HG03457 (cell line): ENCODE measurements at regions not wholly inside any gene's neighbourhood (a gene's known extent, or its start where the extent isn't known, plus 50 kb on each side); places are given as distances from the start of the nearest gene placed in this dataset.
"Not testable (repeated sequence)": the region's sequence is repeated elsewhere in the genome, so short reads cannot be mapped to it uniquely, and the experiment has no call there.

ENCODE experiments used
- ATAC-seq: cut with Tn5 transposase; IDR thresholded peaks from one replicate; pipeline ENCODE4 v1.9.1; 2021; ENCODE audit warnings: moderate number of reproducible peaks; ENCODE audit not compliant: unreplicated experiment

GRCh38 chr15:35211240-35211902 lies 126.3 kb upstream of the NANOGP8 start:
- ATAC-seq = no peak

GRCh38 chr15:35210370-35210769 lies 125.3 kb upstream of the NANOGP8 start:
- no peak for ATAC-seq

GRCh38 chr15:35209838-35210237 lies 124.7 kb upstream of the NANOGP8 start:
- ATAC-seq = no peak

- ATAC-seq = no peak
These were observed 123.3 kb upstream of the NANOGP8 start for GRCh38 chr15:35208353-35208752.

- no peak for ATAC-seq
These were observed 121.1 kb upstream of the NANOGP8 start for GRCh38 chr15:35206060-35206675.

- ATAC-seq = no peak
These were observed 113.1 kb upstream of the NANOGP8 start for GRCh38 chr15:35198197-35198596.

- no peak for ATAC-seq
These were observed 112.7 kb upstream of the NANOGP8 start for GRCh38 chr15:35197754-35198153.

GRCh38 chr15:35197306-35197705 lies 112.2 kb upstream of the NANOGP8 start:
- ATAC-seq = no peak

- no peak for ATAC-seq
These were observed 111.2 kb upstream of the NANOGP8 start for GRCh38 chr15:35196273-35196672.

- ATAC-seq = no peak
These were observed 110.6 kb upstream of the NANOGP8 start for GRCh38 chr15:35195649-35196048.

- no peak for ATAC-seq
These were observed 109.9 kb upstream of the NANOGP8 start for GRCh38 chr15:35195031-35195430.

- ATAC-seq = no peak
These were observed 109.2 kb upstream of the NANOGP8 start for GRCh38 chr15:35194296-35194695.

GRCh38 chr15:35191783-35192182 lies 106.7 kb upstream of the NANOGP8 start:
- ATAC-seq = no peak

- ATAC-seq = no peak
These were observed 101.3 kb upstream of the NANOGP8 start for GRCh38 chr15:35186346-35186745.

GRCh38 chr15:35184646-35185045 lies 99.6 kb upstream of the NANOGP8 start:
- ATAC-seq = no peak

- ATAC-seq = peak; percentile 84
These were observed 97.9 kb upstream of the NANOGP8 start for GRCh38 chr15:35182841-35183479.

- ATAC-seq = peak; percentile 47
These were observed 96.4 kb upstream of the NANOGP8 start for GRCh38 chr15:35181538-35181937.

- no peak for ATAC-seq
These were observed 94.6 kb upstream of the NANOGP8 start for GRCh38 chr15:35179739-35180138.

- not testable (repeated sequence) for ATAC-seq
These were observed 93.1 kb upstream of the NANOGP8 start for GRCh38 chr15:35178186-35178585.

- ATAC-seq = no peak
These were observed 89.9 kb upstream of the NANOGP8 start for GRCh38 chr15:35174948-35175347.

GRCh38 chr15:35173444-35174118 lies 88.5 kb upstream of the NANOGP8 start:
- no peak for ATAC-seq

GRCh38 chr15:35170207-35170606 lies 85.1 kb upstream of the NANOGP8 start:
- no peak for ATAC-seq
